ENCODE measurements at regions not wholly inside any gene's neighbourhood (a gene's known extent, or its start where the extent isn't known, plus 50 kb on each side); places are given as distances from the start of the nearest gene placed in this dataset.

- no peak for DNase-seq
Observed at GRCh38 chr19:28521614-28522544, 691.1 kb downstream of the UQCRFS1 start.

- DNase-seq: no peak
Observed at GRCh38 chr19:28520998-28521568, 691.9 kb downstream of the UQCRFS1 start.

GRCh38 chr19:28519952-28520861 lies 692.7 kb downstream of the UQCRFS1 start:
- DNase-seq: peak; percentile 30

- no peak for DNase-seq
Observed at GRCh38 chr19:28519218-28519779, 693.7 kb downstream of the UQCRFS1 start.

GRCh38 chr19:28516415-28516872 lies 696.5 kb downstream of the UQCRFS1 start:
- no peak for DNase-seq

- DNase-seq: no peak
Observed at GRCh38 chr19:28514166-28514565, 698.8 kb downstream of the UQCRFS1 start.

- DNase-seq: no peak
Observed at GRCh38 chr19:28511655-28512054, 701.3 kb downstream of the UQCRFS1 start.

- DNase-seq: no peak
Observed at GRCh38 chr19:28509079-28509895, 703.7 kb downstream of the UQCRFS1 start.

- no peak for DNase-seq
Observed at GRCh38 chr19:28508666-28509065, 704.3 kb downstream of the UQCRFS1 start.

GRCh38 chr19:28505933-28506332 lies 707.0 kb downstream of the UQCRFS1 start:
- no peak for DNase-seq

GRCh38 chr19:28505134-28505533 lies 707.8 kb downstream of the UQCRFS1 start:
- no peak for DNase-seq

GRCh38 chr19:28504727-28505126 lies 708.2 kb downstream of the UQCRFS1 start:
- no peak for DNase-seq

- DNase-seq: no peak
Observed at GRCh38 chr19:28504139-28504538, 708.8 kb downstream of the UQCRFS1 start.

GRCh38 chr19:28502879-28503734 lies 709.8 kb downstream of the UQCRFS1 start:
- no peak for DNase-seq

- DNase-seq: no peak
Observed at GRCh38 chr19:28501976-28502375, 711.0 kb downstream of the UQCRFS1 start.

GRCh38 chr19:28500982-28501630 lies 711.8 kb downstream of the UQCRFS1 start:
- DNase-seq: no peak

- DNase-seq: no peak
Observed at GRCh38 chr19:28500296-28500695, 712.7 kb downstream of the UQCRFS1 start.

- DNase-seq: no peak
Observed at GRCh38 chr19:28498404-28498976, 714.5 kb downstream of the UQCRFS1 start.

- no peak for DNase-seq
Observed at GRCh38 chr19:28497887-28498286, 715.1 kb downstream of the UQCRFS1 start.

GRCh38 chr19:28497137-28497536 lies 715.8 kb downstream of the UQCRFS1 start:
- no peak for DNase-seq
